ENCODE measurements at regions not wholly inside any gene's neighbourhood (a gene's known extent, or its start where the extent isn't known, plus 50 kb on each side); places are given as distances from the start of the nearest gene placed in this dataset.

DNA sequence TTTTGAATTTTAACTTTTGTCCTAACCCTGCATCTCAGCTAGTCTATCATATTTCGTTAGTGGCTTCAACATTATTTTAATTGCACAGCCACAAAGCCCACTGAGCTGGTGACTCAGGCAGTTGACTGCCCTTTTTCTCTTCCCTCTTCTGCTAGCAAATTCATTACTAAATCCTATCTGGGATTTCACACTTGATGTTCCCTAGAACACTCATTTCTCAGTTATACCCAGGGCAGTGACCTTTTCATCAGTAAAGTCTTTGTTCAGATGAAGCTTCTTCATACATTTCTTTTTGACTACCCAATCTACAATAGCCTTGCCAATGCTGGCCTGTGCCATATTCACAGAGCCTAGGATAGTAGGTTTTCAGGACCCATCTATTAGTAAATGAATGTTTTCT is 107.0 kb downstream of the ATXN7L3B start:
- TF ChIP-seq EP300 (IDR thresholded peaks at IDR 0.05) (no peak), POLR2AphosphoS5 (IDR thresholded peaks at IDR 0.05) (no peak), POLR2A (IDR thresholded peaks at IDR 0.05) (no peak), CTCF (IDR thresholded peaks at IDR 0.05) (no peak)
- intact Hi-C loops (cut with DNase I): no loop called here
- no peak for DNase-seq
- WGBS, 2 donors: 33 to 77% methylated on average over 1 of the region's 1 CpG
- H3K27ac ChIP-seq: no peak overlapping the region
- H3K4me3 ChIP-seq: no peak overlapping the region
- H3K9me3 ChIP-seq: no peaks in the 10 kb centered on the region
- H3K36me3 ChIP-seq: no peaks in the 10 kb centered on the region
- no peaks in the 10 kb centered on the region for H3K4me1 ChIP-seq
- no peaks in the 10 kb centered on the region for H3K27me3 ChIP-seq

DNA sequence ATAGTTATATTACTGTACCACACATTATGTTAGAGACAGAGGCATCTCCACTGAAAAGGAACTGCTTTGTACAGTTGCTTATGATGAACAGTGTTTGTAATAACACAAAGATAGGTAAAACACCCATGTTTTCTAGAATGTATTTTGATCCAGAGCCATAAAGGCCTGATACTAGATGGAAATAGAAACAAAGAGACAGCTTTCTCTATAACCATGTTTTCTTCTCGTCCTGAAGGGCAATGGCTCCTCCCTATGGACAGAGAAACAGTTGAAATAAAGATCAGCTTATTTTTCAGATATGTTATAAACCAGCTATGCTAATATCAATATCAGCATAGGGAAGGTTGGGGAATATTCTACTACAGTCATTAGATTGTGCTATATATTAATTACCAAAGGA is 109.2 kb downstream of the ATXN7L3B start:
- H3K4me1 ChIP-seq: no peaks in the 10 kb centered on the region
- 15 to 34% methylated on average over 1 of the region's 1 CpG for WGBS, 2 donors
- no peaks in the 10 kb centered on the region for H3K9me3 ChIP-seq
- no peak for DNase-seq
- TF ChIP-seq EP300 (IDR thresholded peaks at IDR 0.05): no peak
- TF ChIP-seq POLR2AphosphoS5 (IDR thresholded peaks at IDR 0.05): no peak
- TF ChIP-seq CTCF (IDR thresholded peaks at IDR 0.05): no peak
- TF ChIP-seq POLR2A (IDR thresholded peaks at IDR 0.05): no peak
- H3K27me3 ChIP-seq: no peaks in the 10 kb centered on the region
- H3K27ac ChIP-seq: no peak overlapping the region
- intact Hi-C loops (cut with DNase I): no loop called here
- no peak overlapping the region for H3K4me3 ChIP-seq
- no peaks in the 10 kb centered on the region for H3K36me3 ChIP-seq

- DNase-seq: no peak
- no peaks in the 10 kb centered on the region for H3K4me1 ChIP-seq
- no peak overlapping the region for H3K27ac ChIP-seq
- TF ChIP-seq EP300 (IDR thresholded peaks at IDR 0.05) (no peak), CTCF (IDR thresholded peaks at IDR 0.05) (no peak), POLR2AphosphoS5 (IDR thresholded peaks at IDR 0.05) (no peak), POLR2A (IDR thresholded peaks at IDR 0.05) (no peak)
- no peak overlapping the region for H3K4me3 ChIP-seq
- no peaks in the 10 kb centered on the region for H3K36me3 ChIP-seq
- no peaks in the 10 kb centered on the region for H3K9me3 ChIP-seq
- intact Hi-C loops (cut with DNase I): no loop called here
- H3K27me3 ChIP-seq: no peaks in the 10 kb centered on the region
- WGBS, 2 donors: 12 to 23% methylated on average over 2 of the region's 2 CpGs
Measured at GRCh38 chr12:74647256-74647655, 109.6 kb downstream of the ATXN7L3B start.

GRCh38 chr12:74656251-74656650 is 118.6 kb downstream of the ATXN7L3B start:
- DNase-seq: no peak
- no peaks in the 10 kb centered on the region for H3K36me3 ChIP-seq
- TF ChIP-seq EP300 (IDR thresholded peaks at IDR 0.05) (no peak), POLR2AphosphoS5 (IDR thresholded peaks at IDR 0.05) (no peak), POLR2A (IDR thresholded peaks at IDR 0.05) (no peak), CTCF (IDR thresholded peaks at IDR 0.05) (no peak)
- H3K4me1 ChIP-seq: no peaks in the 10 kb centered on the region
- no peaks in the 10 kb centered on the region for H3K9me3 ChIP-seq
- H3K4me3 ChIP-seq: no peak overlapping the region
- no peak overlapping the region for H3K27ac ChIP-seq
- no peaks in the 10 kb centered on the region for H3K27me3 ChIP-seq
- intact Hi-C loops (cut with DNase I): no loop called here

- no peak for DNase-seq
- no peak overlapping the region for H3K27ac ChIP-seq
- H3K27me3 ChIP-seq: no peaks in the 10 kb centered on the region
- TF ChIP-seq CTCF (IDR thresholded peaks at IDR 0.05): no peak
- H3K4me3 ChIP-seq: no peak overlapping the region
- no peaks in the 10 kb centered on the region for H3K4me1 ChIP-seq
- H3K9me3 ChIP-seq: no peaks in the 10 kb centered on the region
- WGBS, 2 donors: 47 to 76% methylated on average over 5 of the region's 5 CpGs
- no peaks in the 10 kb centered on the region for H3K36me3 ChIP-seq
- intact Hi-C loops (cut with DNase I): no loop called here
Measured at GRCh38 chr12:74660442-74660841, 122.8 kb downstream of the ATXN7L3B start.

Data from sigmoid colon (tissue), 6 donors.